IMR-90 (cell line): ENCODE measurements at regions not wholly inside any gene's neighbourhood (a gene's known extent, or its start where the extent isn't known, plus 50 kb on each side); places are given as distances from the start of the nearest gene placed in this dataset.

ENCODE experiments used
- ATAC-seq: fragments of 200-7000 bp; cut with Tn5 transposase; 2 replicates; pipeline ENCODE4 v1.9.1; 2020; ENCODE audit warnings: low read depth, mild to moderate bottlenecking, moderate library complexity
- BruUV-seq: library from RNA; stranded (reverse); fragments of 400-500 nt; replicated peaks from 2 replicates; lab custom pipeline; 2021; lab: Mats Ljungman, UMichigan
- CTCF ChIA-PET: fragments of 300-600 bp; formaldehyde crosslinking; extraction: SDS; loops from one replicate; lab custom pipeline; 2021; ENCODE audit warnings: antibody characterized with exemption; lab: Yijun Ruan, JAX
- POLR2A ChIA-PET: fragments of 300-600 bp; sonication (Branson Sonifier 250); formaldehyde crosslinking; loops from one replicate; lab custom pipeline; 2022; ENCODE audit warnings: antibody characterized with exemption; ENCODE audit not compliant: unreplicated experiment; lab: Charles Lee
- DNase-seq: peaks from one replicate; pipeline ENCODE4 v3.0.0; 2013
- H2AFZ ChIP-seq: replicated peaks from 2 replicates; pipeline ENCODE3; 2013; ENCODE audit warnings: low read length, mild to moderate bottlenecking; ENCODE audit not compliant: poor library complexity
- H2AK5ac ChIP-seq: 2 replicates; pipeline ENCODE4 v1.6.1; 2013; ENCODE audit warnings: low read depth, low read length, inconsistent platforms
- H2AK9ac ChIP-seq: replicated peaks from 2 replicates; pipeline ENCODE3; 2013; ENCODE audit warnings: mild to moderate bottlenecking, low read depth, low read length, moderate library complexity; ENCODE audit not compliant: poor library complexity
- H2BK120ac ChIP-seq: 2 replicates; pipeline ENCODE4 v1.6.1; 2013; ENCODE audit warnings: low read depth, low read length, inconsistent platforms
- H2BK15ac ChIP-seq: 3 replicates; pipeline ENCODE4 v1.6.1; 2013; ENCODE audit warnings: low read depth, low read length, inconsistent platforms
- H2BK20ac ChIP-seq: 2 replicates; pipeline ENCODE4 v1.6.1; 2013; ENCODE audit warnings: low read depth, mild to moderate bottlenecking, inconsistent platforms, low read length, moderate library complexity
- H2BK5ac ChIP-seq: 2 replicates; pipeline ENCODE4 v1.6.1; 2013; ENCODE audit warnings: mild to moderate bottlenecking, low read depth, low read length, inconsistent platforms; ENCODE audit not compliant: poor library complexity, severe bottlenecking
- H3K14ac ChIP-seq: replicated peaks from 2 replicates; pipeline ENCODE4 v1.6.1; 2013; ENCODE audit warnings: low read depth, low read length, inconsistent platforms
- H3K18ac ChIP-seq: 2 replicates; pipeline ENCODE4 v1.6.1; 2013; ENCODE audit warnings: low read depth, low read length, control low read depth
- H3K23ac ChIP-seq: 2 replicates; pipeline ENCODE4 v1.6.1; 2013; ENCODE audit warnings: low read depth, low read length, inconsistent platforms
- H3K27ac ChIP-seq: 2 replicates; pipeline ENCODE4 v1.5.1; 2013; ENCODE audit warnings: mild to moderate bottlenecking, control low read depth, low read length; ENCODE audit not compliant: insufficient read depth
- H3K27me3 ChIP-seq: 2 replicates; pipeline ENCODE4 v1.6.1; 2013; ENCODE audit warnings: low read length; ENCODE audit not compliant: control insufficient read depth, insufficient read depth
- H3K36me3 ChIP-seq: 2 replicates; pipeline ENCODE4 v1.6.1; 2013; ENCODE audit warnings: low read length, mixed read lengths; ENCODE audit not compliant: control insufficient read depth, insufficient read depth
- H3K4ac ChIP-seq: 2 replicates; pipeline ENCODE4 v1.6.1; 2013; ENCODE audit warnings: low read depth, low read length, inconsistent platforms
- H3K4me1 ChIP-seq: 2 replicates; pipeline ENCODE4 v1.6.1; 2013; ENCODE audit warnings: low read length, mixed read lengths; ENCODE audit not compliant: control insufficient read depth, insufficient read depth
- H3K4me2 ChIP-seq: 2 replicates; pipeline ENCODE4 v1.6.1; 2013; ENCODE audit warnings: low read depth, mild to moderate bottlenecking, control low read depth, low read length, moderate library complexity
- H3K4me3 ChIP-seq: 2 replicates; pipeline ENCODE4 v1.5.1; 2013; ENCODE audit warnings: low read depth, mild to moderate bottlenecking, control low read depth, low read length, moderate library complexity; ENCODE audit not compliant: insufficient read depth
- H3K56ac ChIP-seq: 2 replicates; pipeline ENCODE4 v1.6.1; 2013; ENCODE audit warnings: low read length, inconsistent platforms; ENCODE audit not compliant: insufficient read depth; ENCODE audit errors: extremely low read depth
- H3K79me1 ChIP-seq, 2 experiments: 2 replicates each; pipeline ENCODE4 v1.6.1; 2013; ENCODE audit warnings: low read length in 2 of 2, inconsistent platforms in 1 of 2, low read depth in 1 of 2
- H3K9ac ChIP-seq: 2 replicates; pipeline ENCODE4 v1.6.1; 2013; ENCODE audit warnings: low read depth, low read length, control low read depth
- H3K9me1 ChIP-seq: 2 replicates; pipeline ENCODE4 v1.6.1; 2013; ENCODE audit warnings: low read length, inconsistent platforms; ENCODE audit not compliant: insufficient read depth
- H3K9me3 ChIP-seq: 2 replicates; pipeline ENCODE4 v1.6.1; 2013; ENCODE audit warnings: low read length; ENCODE audit not compliant: control insufficient read depth, insufficient read depth
- H4K20me1 ChIP-seq: 2 replicates; pipeline ENCODE4 v1.6.1; 2013; ENCODE audit warnings: low read length, inconsistent platforms; ENCODE audit not compliant: insufficient read depth
- H4K5ac ChIP-seq: 2 replicates; pipeline ENCODE4 v1.6.1; 2013; ENCODE audit warnings: mild to moderate bottlenecking, low read depth, low read length, control low read depth
- H4K8ac ChIP-seq, 2 experiments: 2 replicates each; pipeline ENCODE4 v1.6.1; 2013; ENCODE audit warnings: low read depth in 2 of 2, low read length in 2 of 2, control low read depth in 1 of 2, inconsistent platforms in 1 of 2
- H4K91ac ChIP-seq: 2 replicates; pipeline ENCODE4 v1.6.1; 2013; ENCODE audit warnings: low read depth, low read length, inconsistent platforms; ENCODE audit not compliant: insufficient read depth
- BHLHE40 ChIP-seq: fragments of 150-350 bp; IDR thresholded peaks from 2 replicates; pipeline ENCODE4 v1.6.1; 2016; ENCODE audit warnings: mild to moderate bottlenecking, low read depth, low read length
- CHD1 ChIP-seq: IDR thresholded peaks from 2 replicates; pipeline ENCODE4 v1.6.1; 2012; ENCODE audit warnings: low read depth, low read length, improper control_type of control experiment
- ELK1 ChIP-seq: fragments of 150-350 bp; IDR thresholded peaks from 2 replicates; pipeline ENCODE4 v1.6.1; 2016; ENCODE audit warnings: low read depth, mild to moderate bottlenecking, low read length, moderate library complexity, borderline replicate concordance
- MAFK ChIP-seq: IDR thresholded peaks from 2 replicates; pipeline ENCODE4 v1.6.1; 2012; ENCODE audit warnings: low read depth, low read length, improper control_type of control experiment
- MAZ ChIP-seq: IDR thresholded peaks from 2 replicates; pipeline ENCODE4 v1.6.1; 2012; ENCODE audit warnings: low read depth, mild to moderate bottlenecking, low read length, improper control_type of control experiment, moderate library complexity, borderline replicate concordance
- POLR2A ChIP-seq: IDR thresholded peaks from 2 replicates; pipeline ENCODE4 v1.6.1; 2012; ENCODE audit warnings: mild to moderate bottlenecking, low read depth, low read length
- WGBS, 2 experiments: methylation state at CpG; one replicate each; pipeline versions ENCODE4 v1.1.5 to v1.1.7; 2013; ENCODE audit warnings: missing lambda C conversion rate in 2 of 2; ENCODE audit not compliant: insufficient read length in 1 of 2; ENCODE audit errors: extremely low coverage in 2 of 2; 5-methylcytosine and 5-hydroxymethylcytosine counted together
- dilution Hi-C: fragments of 300-500 bp; cut with HindIII; formaldehyde crosslinking; loops from one replicate; pipeline ENCODE4 v1.14.3; 2018; ENCODE audit warnings: low sequenced_read_pairs; ENCODE audit not compliant: unreplicated experiment
- in situ Hi-C: fragments of 300-500 bp; cut with MboI; formaldehyde crosslinking; loops from 3 replicates; pipeline ENCODE4 v1.14.3; 2019; ENCODE audit warnings: low sequenced_read_pairs, inconsistent platforms, mixed read lengths
- intact Hi-C: fragments of 100-400 bp; cut with micrococcal nuclease; formaldehyde crosslinking; loops from 2 replicates; pipeline ENCODE4 v1.10.0; 2022

GRCh38 chr4:24260133-24260715 is 324.1 kb downstream of the DHX15 start:
- no peak overlapping the region for H2BK20ac ChIP-seq
- no peaks in the 10 kb centered on the region for H3K4me1 ChIP-seq
- TF ChIP-seq CHD1 (no peak), ELK1 (no peak), MAZ (no peak), POLR2A (no peak), MAFK (peak; percentile 34; the same call in 1 of the 2 replicates), BHLHE40 (no peak)
- no peaks in the 10 kb centered on the region for H3K9me3 ChIP-seq
- dilution Hi-C loops (no loop called here), in situ Hi-C loops (no loop called here), intact Hi-C loops (no loop called here)
- BruUV-seq: no TSS peak
- H3K36me3 ChIP-seq: no peaks in the 10 kb centered on the region
- H2AFZ ChIP-seq: no peak overlapping the region
- H2BK15ac ChIP-seq: no peak overlapping the region
- H3K9ac ChIP-seq: no peak overlapping the region
- 86% methylated on average over 2 of the region's 8 CpGs; no CpG with 5 or more reads in 1 of the 2 experiments for WGBS, 2 experiments
- ChIA-PET POLR2A (no interaction called here), CTCF (interaction anchor here (0.6 to 0.9 kb wide), 2 partner anchors 13 to 260 kb away, joined by 3 read pairs; no protein-coding TSS in a partner anchor)
- peaks cover 3% of the 10 kb centered on the region; the same call in 1 of the 2 replicates for H3K27me3 ChIP-seq
- no peak overlapping the region for H3K18ac ChIP-seq
- H2AK9ac ChIP-seq: no peak overlapping the region
- no peak for ATAC-seq
- no peaks in the 10 kb centered on the region for H3K9me1 ChIP-seq
- DNase-seq: no peak
- no peaks in the 10 kb centered on the region for H3K79me1 ChIP-seq
- no peak overlapping the region for H2BK120ac ChIP-seq
- no peak overlapping the region for H3K23ac ChIP-seq
- H3K27ac ChIP-seq: no peak overlapping the region
- no peak overlapping the region for H3K4me2 ChIP-seq
- H3K4ac ChIP-seq: no peak overlapping the region
- H4K20me1 ChIP-seq: no peaks in the 10 kb centered on the region
- no peak overlapping the region for H3K4me3 ChIP-seq
- no peak overlapping the region for H4K8ac ChIP-seq
- no peak overlapping the region for H3K14ac ChIP-seq
- no peak overlapping the region for H4K5ac ChIP-seq
- no peak overlapping the region for H2AK5ac ChIP-seq
- H4K91ac ChIP-seq: no peak overlapping the region
- H2BK5ac ChIP-seq: no peak overlapping the region
- H3K56ac ChIP-seq: no peak overlapping the region
